H9 (cell line): ENCODE measurements at regions not wholly inside any gene's neighbourhood (a gene's known extent, or its start where the extent isn't known, plus 50 kb on each side); places are given as distances from the start of the nearest gene placed in this dataset.
"Not testable (repeated sequence)": the region's sequence is repeated elsewhere in the genome, so short reads cannot be mapped to it uniquely, and the experiment has no call there.

Experiments
- DNase-seq: peaks from one replicate; pipeline ENCODE4 v3.0.0-alpha.2; 2017
- H2AFZ ChIP-seq: one replicate; pipeline ENCODE4 v1.6.1; 2013; ENCODE audit warnings: mild to moderate bottlenecking, low read length, control low read depth, moderate library complexity
- H2AK5ac ChIP-seq: 2 replicates; pipeline ENCODE4 v1.6.1; 2013; ENCODE audit warnings: low read length, control low read depth, mixed read lengths; ENCODE audit not compliant: insufficient read length
- H2BK120ac ChIP-seq: one replicate; pipeline ENCODE4 v1.6.1; 2013; ENCODE audit warnings: low read depth, mild to moderate bottlenecking, low read length, control low read depth, inconsistent platforms; ENCODE audit not compliant: poor library complexity, severe bottlenecking
- H2BK12ac ChIP-seq: 2 replicates; pipeline ENCODE4 v1.6.1; 2013; ENCODE audit warnings: low read length, control low read depth, mixed read lengths, low read depth; ENCODE audit not compliant: insufficient read length
- H2BK15ac ChIP-seq: 2 replicates; pipeline ENCODE4 v1.6.1; 2013; ENCODE audit warnings: low read depth, low read length, control low read depth
- H2BK20ac ChIP-seq: one replicate; pipeline ENCODE4 v1.6.1; 2013; ENCODE audit warnings: low read depth, mild to moderate bottlenecking, low read length, control low read depth, inconsistent platforms; ENCODE audit not compliant: poor library complexity, severe bottlenecking
- H2BK5ac ChIP-seq: 2 replicates; pipeline ENCODE4 v1.6.1; 2013; ENCODE audit warnings: low read length, control low read depth, mixed read lengths; ENCODE audit not compliant: insufficient read length
- H3K14ac ChIP-seq: 2 replicates; pipeline ENCODE4 v1.6.1; 2013; ENCODE audit warnings: low read length, control low read depth; ENCODE audit not compliant: insufficient read depth
- H3K18ac ChIP-seq: 2 replicates; pipeline ENCODE4 v1.6.1; 2013; ENCODE audit warnings: low read depth, mild to moderate bottlenecking, mixed read lengths, low read length, control low read depth; ENCODE audit not compliant: insufficient read length
- H3K23ac ChIP-seq: 2 replicates; pipeline ENCODE4 v1.6.1; 2013; ENCODE audit warnings: low read length, control low read depth, mixed read lengths, low read depth; ENCODE audit not compliant: insufficient read length
- H3K23me2 ChIP-seq: 2 replicates; pipeline ENCODE4 v1.6.1; 2013; ENCODE audit warnings: low read depth, mild to moderate bottlenecking, mixed read lengths, low read length, control low read depth; ENCODE audit not compliant: insufficient read length, poor library complexity, severe bottlenecking
- H3K27ac ChIP-seq: 2 replicates; pipeline ENCODE4 v1.5.1; 2013; ENCODE audit warnings: low read length, control low read depth, mixed read lengths, low read depth; ENCODE audit not compliant: insufficient read length
- H3K27me3 ChIP-seq: 2 replicates; pipeline ENCODE4 v1.6.1; 2013; ENCODE audit warnings: low read length, control low read depth, inconsistent platforms; ENCODE audit not compliant: insufficient read depth
- H3K4ac ChIP-seq: 2 replicates; pipeline ENCODE4 v1.6.1; 2013; ENCODE audit warnings: low read depth, mild to moderate bottlenecking, control low read depth, inconsistent platforms, low read length, moderate library complexity
- H3K4me1 ChIP-seq: 2 replicates; pipeline ENCODE4 v1.6.1; 2013; ENCODE audit warnings: low read length, control low read depth, inconsistent platforms; ENCODE audit not compliant: insufficient read depth
- H3K4me2 ChIP-seq: 2 replicates; pipeline ENCODE4 v1.6.1; 2013; ENCODE audit warnings: low read length, control low read depth, mixed read lengths; ENCODE audit not compliant: insufficient read length, insufficient read depth
- H3K56ac ChIP-seq: 2 replicates; pipeline ENCODE4 v1.6.1; 2013; ENCODE audit warnings: low read depth, mild to moderate bottlenecking, mixed read lengths, low read length, control low read depth; ENCODE audit not compliant: insufficient read length
- H3K79me1 ChIP-seq: 2 replicates; pipeline ENCODE4 v1.6.1; 2013; ENCODE audit warnings: low read depth, mild to moderate bottlenecking, moderate library complexity, low read length, control low read depth, inconsistent platforms; ENCODE audit not compliant: insufficient read depth, poor library complexity, severe bottlenecking
- H3K79me2 ChIP-seq: 2 replicates; pipeline ENCODE4 v1.6.1; 2013; ENCODE audit warnings: low read length, control low read depth, inconsistent platforms; ENCODE audit not compliant: insufficient read depth
- H3K9ac ChIP-seq: 2 replicates; pipeline ENCODE4 v1.6.1; 2013; ENCODE audit warnings: low read length, control low read depth, mixed read lengths; ENCODE audit not compliant: insufficient read length; ENCODE audit errors: extremely low read depth
- H3K9me3 ChIP-seq: one replicate; pipeline ENCODE4 v1.6.1; 2013; ENCODE audit warnings: low read depth, low read length, inconsistent platforms; ENCODE audit not compliant: control insufficient read depth
- H3T11ph ChIP-seq: one replicate; pipeline ENCODE4 v1.6.1; 2013; ENCODE audit warnings: mild to moderate bottlenecking, low read length, control low read depth, inconsistent platforms
- H4K20me1 ChIP-seq: one replicate; pipeline ENCODE4 v1.6.1; 2013; ENCODE audit not compliant: control insufficient read depth, insufficient read length, insufficient read depth
- H4K5ac ChIP-seq: 2 replicates; pipeline ENCODE4 v1.6.1; 2013; ENCODE audit warnings: low read depth, mild to moderate bottlenecking, mixed read lengths, low read length, control low read depth; ENCODE audit not compliant: insufficient read length
- H4K8ac ChIP-seq: replicated peaks from 2 replicates; pipeline ENCODE4 v1.6.1; 2013; ENCODE audit warnings: low read length, control low read depth, mixed read lengths, low read depth; ENCODE audit not compliant: insufficient read length
- H4K91ac ChIP-seq: 2 replicates; pipeline ENCODE4 v1.6.1; 2013; ENCODE audit warnings: low read depth, mild to moderate bottlenecking, moderate library complexity, mixed read lengths, low read length, control low read depth; ENCODE audit not compliant: insufficient read length
- H3K27ac Mint-ChIP-seq, 3 experiments: 2 replicates in 2 of 3; 3 replicates in 1 of 3; pipeline ENCODE4 v1.8.0; 2020 to 2021; ENCODE audit warnings: mixed read lengths in 3 of 3, mild to moderate bottlenecking in 1 of 3, moderate library complexity in 1 of 3
- H3K27me3 Mint-ChIP-seq: 2 replicates; pipeline ENCODE4 v1.8.0; 2021; ENCODE audit warnings: low read depth, mild to moderate bottlenecking, moderate library complexity, mixed read lengths
- H3K36me3 Mint-ChIP-seq, 3 experiments: 2 replicates in 2 of 3; 3 replicates in 1 of 3; pipeline ENCODE4 v1.8.0; 2020 to 2021; ENCODE audit warnings: low read depth in 3 of 3, mixed read lengths in 3 of 3; ENCODE audit not compliant: insufficient read depth in 1 of 3
- H3K4me1 Mint-ChIP-seq, 2 experiments: 2 replicates each; pipeline ENCODE4 v1.8.0; 2020; ENCODE audit warnings: mixed read lengths in 2 of 2
- H3K4me3 Mint-ChIP-seq, 2 experiments: 2 replicates in 1 of 2; 3 replicates in 1 of 2; pipeline ENCODE4 v1.8.0; 2020 to 2021; ENCODE audit warnings: mild to moderate bottlenecking in 2 of 2, mixed read lengths in 2 of 2, moderate library complexity in 1 of 2
- H3K9me3 Mint-ChIP-seq, 2 experiments: 2 replicates in 1 of 2; 3 replicates in 1 of 2; pipeline ENCODE4 v1.8.0; 2020; ENCODE audit warnings: mild to moderate bottlenecking in 2 of 2, mixed read lengths in 2 of 2, moderate library complexity in 1 of 2
- CTCF ChIP-seq: fragments of 200-600 bp; sonication (generic); conservative IDR thresholded peaks from 3 replicates; pipeline ENCODE4 v1.8.0; 2021; ENCODE audit warnings: antibody characterized with exemption, mild to moderate bottlenecking
- WGBS: extraction: QIAGEN DNeasy Blood & Tissue Kit; methylation state at CpG from one replicate; pipeline ENCODE4 v1.1.7; 2013; ENCODE audit warnings: missing lambda C conversion rate, low lambda C conversion rate, mixed read lengths; ENCODE audit not compliant: insufficient read length; ENCODE audit errors: extremely low coverage; 5-methylcytosine and 5-hydroxymethylcytosine counted together

GRCh38 chr3:75863878-75864277, 78.5 kb upstream of the ZNF717 start:
- Histone ChIP-seq H3K14ac (no peak overlapping the region), H3K18ac (no peak overlapping the region), H3K27me3 (no peaks in the 10 kb centered on the region), H3K23ac (no peak overlapping the region), H2AK5ac (no peak overlapping the region), H4K5ac (no peak overlapping the region), H3K4me2 (no peak overlapping the region), H3K9me3 (no peaks in the 10 kb centered on the region), H4K20me1 (no peaks in the 10 kb centered on the region), H3K79me2 (no peaks in the 10 kb centered on the region), H4K91ac (no peak overlapping the region), H2BK12ac (no peak overlapping the region), H2AFZ (no peak overlapping the region), H3K4ac (no peak overlapping the region), H3K56ac (no peak overlapping the region), H3K79me1 (no peaks in the 10 kb centered on the region), H4K8ac (no peak overlapping the region), H3K9ac (no peak overlapping the region), H2BK15ac (no peak overlapping the region), H3K4me1 (no peaks in the 10 kb centered on the region), H2BK5ac (no peak overlapping the region), H3K23me2 (no peaks in the 10 kb centered on the region), H3K27ac (no peak overlapping the region), H3T11ph (no peak overlapping the region), H2BK20ac (no peak overlapping the region), H2BK120ac (no peak overlapping the region)
- no peak overlapping the region for H3K4me3 Mint-ChIP-seq
- peaks cover 0 to 4% (median 0%) of the 10 kb centered on the region in 3 experiments; a peak in 1 of 7 replicates for H3K36me3 Mint-ChIP-seq
- DNase-seq = no peak
- no CpG with 5 or more reads among the region's 2 CpGs for WGBS
- no peak for TF ChIP-seq CTCF
- no peak overlapping the region for H3K27ac Mint-ChIP-seq
- H3K27me3 Mint-ChIP-seq = no peaks in the 10 kb centered on the region
- peaks cover 2 to 3% of the 10 kb centered on the region in 2 experiments; a peak in 1 of 4 replicates for H3K4me1 Mint-ChIP-seq
- H3K9me3 Mint-ChIP-seq = peaks cover 0 to 8% of the 10 kb centered on the region in 2 experiments; a peak in 2 of 5 replicates

DNA sequence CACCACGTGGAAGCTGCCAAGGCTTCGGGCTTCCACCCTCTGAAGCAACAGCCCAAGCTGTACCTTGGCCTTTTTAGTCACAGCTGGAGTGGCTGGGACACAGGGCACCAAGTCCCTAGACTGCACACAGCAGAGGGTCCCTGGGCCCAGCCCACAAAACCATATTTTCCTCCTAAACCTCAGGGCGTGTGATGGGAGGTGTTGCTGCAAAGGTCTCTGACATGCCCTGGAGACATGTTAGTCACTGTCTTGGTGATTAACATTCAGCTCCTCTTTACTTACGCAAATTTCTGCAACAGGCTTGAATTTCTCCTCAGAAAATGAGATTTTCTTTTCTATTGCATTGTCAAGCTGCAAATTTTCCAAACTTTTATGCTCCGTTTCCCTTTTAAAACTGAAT, 98.4 kb upstream of the ZNF717 start:
- H3K9me3 Mint-ChIP-seq, H3K27ac Mint-ChIP-seq, H3K79me1 ChIP-seq, H2BK15ac ChIP-seq, H3K23ac ChIP-seq, H3T11ph ChIP-seq, H3K18ac ChIP-seq, H3K23me2 ChIP-seq, H3K4me3 Mint-ChIP-seq, H3K4me1 ChIP-seq, H2BK120ac ChIP-seq, H3K4ac ChIP-seq, H2AK5ac ChIP-seq, H3K56ac ChIP-seq, H3K14ac ChIP-seq, H4K20me1 ChIP-seq, H2BK5ac ChIP-seq, H3K36me3 Mint-ChIP-seq, H3K27ac ChIP-seq, H2BK20ac ChIP-seq, H3K27me3 Mint-ChIP-seq, H4K5ac ChIP-seq, H3K9me3 ChIP-seq, H2BK12ac ChIP-seq, H4K91ac ChIP-seq, H3K9ac ChIP-seq, H2AFZ ChIP-seq, H4K8ac ChIP-seq, H3K27me3 ChIP-seq, H3K4me1 Mint-ChIP-seq, H3K4me2 ChIP-seq, H3K79me2 ChIP-seq: not testable (repeated sequence)
- WGBS = no CpG with 5 or more reads among the region's 5 CpGs
- DNase-seq = peak; percentile 24
